ENCODE measurements at regions not wholly inside any gene's neighbourhood (a gene's known extent, or its start where the extent isn't known, plus 50 kb on each side); places are given as distances from the start of the nearest gene placed in this dataset.
"Not testable (repeated sequence)": the region's sequence is repeated elsewhere in the genome, so short reads cannot be mapped to it uniquely, and the experiment has no call there.

DNA sequence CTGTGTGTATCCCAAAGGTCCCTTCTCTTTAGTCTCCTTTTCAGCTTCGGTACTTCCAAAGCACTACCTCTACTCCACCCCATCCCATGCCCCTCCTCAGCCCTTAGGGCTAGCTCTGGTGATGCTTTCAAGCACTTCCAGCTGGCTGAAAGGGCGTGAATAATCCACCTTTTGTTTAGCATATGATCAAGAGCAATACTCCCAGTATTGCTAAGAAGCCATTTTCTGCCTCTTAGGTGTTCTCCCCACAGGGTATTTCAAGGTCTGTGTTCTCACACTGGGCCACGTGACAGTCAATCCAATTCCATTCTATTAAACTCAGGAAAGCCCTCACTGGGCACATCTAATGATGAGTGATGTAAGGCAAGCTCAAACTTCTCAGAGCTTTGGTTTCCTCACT is 298.5 kb upstream of the PROX1 start:
- DNase-seq = no peak

DNA sequence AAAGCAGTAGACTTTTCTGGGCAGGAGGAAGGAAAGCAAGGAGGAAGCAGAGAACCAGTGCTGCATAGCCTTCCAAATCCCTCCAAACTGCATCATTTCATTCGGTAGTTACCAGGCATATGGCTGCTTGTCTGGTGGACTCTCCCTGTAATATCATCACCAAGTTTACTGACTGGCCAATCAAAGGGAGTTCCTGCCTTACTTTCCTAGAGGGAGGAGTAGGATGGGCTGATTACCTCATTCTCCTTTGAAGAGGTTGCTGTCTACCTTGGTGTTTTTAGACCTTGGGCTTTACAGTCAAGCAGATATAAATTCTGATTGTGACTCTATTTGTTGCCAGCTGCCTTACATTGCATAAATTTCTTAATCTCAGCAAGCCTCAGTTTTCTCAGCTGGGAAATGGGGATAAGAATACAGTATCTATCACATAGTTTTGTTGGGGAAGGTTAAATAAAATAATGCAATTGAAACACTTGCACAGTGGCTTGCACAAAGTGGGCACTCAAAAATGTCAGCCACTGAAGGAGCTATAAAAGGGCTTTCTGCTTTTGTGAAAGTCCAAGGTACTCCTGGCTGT is 297.3 kb upstream of the PROX1 start:
- DNase-seq = no peak

DNA sequence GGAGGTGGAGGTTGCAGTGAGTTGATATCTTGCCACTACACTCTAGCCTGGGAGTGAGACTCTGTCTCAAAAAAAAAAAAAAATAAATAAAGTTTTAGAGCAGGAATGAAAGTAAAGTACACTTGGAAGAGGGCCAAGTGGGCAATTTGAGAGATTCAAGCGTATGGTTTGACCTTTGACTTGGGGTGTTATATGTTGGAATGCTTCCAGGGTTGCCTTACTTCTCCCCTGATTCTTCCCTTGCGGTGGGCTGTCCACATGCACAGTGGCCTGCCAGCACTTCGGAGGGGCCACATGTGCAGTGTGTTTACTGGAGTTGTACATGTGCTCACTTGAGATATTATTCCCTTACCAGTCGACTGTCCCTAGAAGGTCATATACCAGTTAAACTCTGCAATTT is 295.5 kb upstream of the PROX1 start:
- DNase-seq = no peak

DNA sequence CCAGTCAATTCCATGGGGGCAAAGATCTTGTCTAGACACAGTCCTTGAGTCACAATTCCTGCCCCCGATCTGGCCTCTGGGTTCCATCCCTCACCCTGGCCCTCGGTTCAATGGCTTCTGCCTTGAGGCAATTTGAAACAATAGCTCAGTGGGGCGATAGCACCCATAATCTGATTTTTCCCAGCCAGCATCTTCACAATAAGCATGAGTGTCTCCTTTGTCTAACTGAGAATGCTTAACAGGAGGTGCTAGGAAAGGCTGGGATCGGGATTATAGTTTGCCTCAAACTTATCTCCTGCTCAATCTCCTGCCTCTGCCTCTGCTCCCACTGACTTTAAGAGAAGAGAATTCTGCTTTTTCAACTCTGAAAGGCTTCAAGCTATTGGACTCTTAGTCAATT is 293.9 kb upstream of the PROX1 start:
- no peak for DNase-seq

DNA sequence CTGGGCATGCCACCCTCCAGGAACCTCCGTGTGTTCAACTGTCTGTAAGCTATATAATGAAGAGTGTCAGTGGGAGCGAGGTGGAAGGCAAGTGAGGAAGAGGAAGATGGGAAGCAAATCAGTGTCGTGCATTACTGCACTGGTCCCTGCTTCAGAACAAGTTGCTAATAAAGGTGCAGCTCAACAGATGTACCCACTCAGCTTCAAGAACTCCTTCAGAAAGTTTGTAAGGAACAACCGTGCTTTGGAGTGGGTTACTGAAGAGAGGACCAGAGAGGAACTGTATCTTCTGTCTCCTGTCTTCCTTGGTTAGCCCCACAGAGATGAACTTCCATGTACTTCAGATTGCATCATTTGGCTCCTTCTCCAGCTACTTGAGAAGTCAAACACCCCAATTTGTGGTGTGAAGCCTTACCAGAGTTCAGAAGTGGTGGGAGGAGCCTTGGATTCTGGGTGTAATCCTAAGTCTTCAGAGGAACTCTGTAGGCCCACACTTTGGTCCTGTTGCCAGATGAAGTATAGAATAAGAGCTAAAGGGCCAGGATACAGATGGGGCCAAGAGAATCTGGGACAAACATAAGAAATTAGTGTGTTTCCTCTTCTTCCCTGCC is 290.5 kb upstream of the PROX1 start:
- no peak for DNase-seq

DNA sequence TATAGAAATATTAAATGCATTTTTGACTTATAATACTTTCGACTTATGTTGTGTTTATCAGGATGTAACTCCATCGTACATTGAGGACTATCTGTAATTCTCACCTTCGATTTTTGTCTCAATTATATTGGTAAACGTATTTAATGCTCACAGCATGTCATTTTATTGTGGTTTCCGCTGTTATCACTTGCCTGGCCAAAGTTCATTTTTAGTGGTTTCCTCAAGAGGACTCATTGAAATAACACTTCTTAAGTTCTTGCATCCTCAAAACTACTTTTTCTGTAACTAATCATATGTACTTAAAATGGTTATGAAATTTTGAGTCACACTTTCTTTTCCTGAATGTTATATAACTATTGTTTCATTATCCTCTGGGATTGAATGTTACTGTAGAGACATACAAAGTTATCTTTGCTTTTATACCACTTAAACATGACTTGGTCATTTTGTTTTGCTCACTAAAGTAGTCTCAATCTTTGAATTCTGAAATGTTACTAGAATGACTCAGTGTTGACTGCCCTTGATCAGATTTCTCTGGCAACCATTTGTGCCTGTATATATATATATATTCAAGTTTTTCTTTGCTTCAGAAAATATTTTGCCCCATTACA is 289.6 kb upstream of the PROX1 start:
- DNase-seq = no peak

DNA sequence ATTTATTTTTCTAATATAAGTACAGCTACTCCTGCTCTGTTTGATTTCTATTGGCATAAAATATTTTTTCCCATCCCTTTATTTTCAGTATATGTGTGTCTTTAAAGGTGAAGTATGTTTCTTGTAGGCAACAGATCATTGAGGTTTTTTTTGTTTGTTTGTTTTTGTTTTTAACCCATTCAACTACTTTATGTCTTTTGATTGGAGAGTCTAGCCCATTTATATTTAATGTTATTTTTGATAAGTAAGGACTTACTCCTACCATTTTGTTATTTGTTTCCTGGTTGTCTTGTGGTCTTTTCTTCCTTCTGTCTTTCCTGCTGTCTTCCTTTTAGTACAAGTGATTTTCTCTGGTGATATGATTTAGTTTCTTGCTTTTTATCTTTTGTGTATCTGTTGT is 285.1 kb upstream of the PROX1 start:
- no peak for DNase-seq

DNA sequence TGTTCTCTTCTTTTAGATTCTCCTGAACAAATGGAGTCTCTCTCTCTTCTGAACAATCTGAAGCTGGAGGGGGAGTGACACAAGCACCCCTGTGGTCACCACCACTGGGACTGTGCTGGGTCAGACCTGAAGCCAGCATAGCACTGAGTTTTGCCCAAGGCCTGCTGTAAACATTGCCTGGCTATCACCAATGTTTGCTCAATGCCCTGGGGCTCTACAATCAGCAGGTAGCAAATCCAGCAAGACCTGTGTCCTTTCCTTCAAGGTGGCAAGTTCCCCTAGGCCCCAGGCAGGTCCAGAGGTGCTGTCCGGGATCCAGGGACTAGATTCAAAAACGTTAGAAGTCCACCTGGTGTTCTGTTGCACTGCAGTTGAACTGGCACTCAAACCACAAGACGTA is 282.8 kb upstream of the PROX1 start:
- DNase-seq = no peak

DNA sequence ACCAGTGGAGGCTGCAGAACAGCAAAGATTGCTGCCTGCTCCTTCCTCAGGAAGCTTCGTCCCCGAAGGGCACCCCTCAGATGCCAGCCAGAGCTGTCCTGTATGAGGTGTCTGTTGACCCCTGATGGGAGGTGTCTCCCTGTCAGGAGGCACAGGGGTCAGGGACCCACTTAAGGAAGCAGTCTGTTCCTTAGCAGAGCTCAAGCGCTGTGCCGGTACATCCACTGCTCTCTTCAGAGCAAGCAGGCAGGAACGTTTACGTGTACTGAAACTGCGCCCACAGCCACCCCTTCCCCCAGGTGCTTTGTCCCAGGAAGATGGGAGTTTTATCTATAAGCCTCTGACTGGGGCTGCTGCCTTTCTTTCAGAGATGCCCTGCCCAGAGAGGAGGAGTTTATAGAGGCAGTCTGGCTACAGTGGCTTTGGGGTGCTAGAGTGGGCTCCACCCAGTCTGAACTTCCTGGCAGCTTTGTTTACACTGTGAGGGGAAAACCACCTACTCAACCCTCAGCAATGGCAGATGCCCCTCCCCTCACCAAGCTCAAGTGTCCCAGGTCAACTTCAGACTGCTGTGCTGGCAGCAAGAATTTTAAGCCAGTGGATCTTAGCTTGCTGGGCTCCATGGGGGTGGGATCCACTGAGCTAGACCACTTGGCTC is 275.8 kb upstream of the PROX1 start:
- not testable (repeated sequence) for DNase-seq

DNA sequence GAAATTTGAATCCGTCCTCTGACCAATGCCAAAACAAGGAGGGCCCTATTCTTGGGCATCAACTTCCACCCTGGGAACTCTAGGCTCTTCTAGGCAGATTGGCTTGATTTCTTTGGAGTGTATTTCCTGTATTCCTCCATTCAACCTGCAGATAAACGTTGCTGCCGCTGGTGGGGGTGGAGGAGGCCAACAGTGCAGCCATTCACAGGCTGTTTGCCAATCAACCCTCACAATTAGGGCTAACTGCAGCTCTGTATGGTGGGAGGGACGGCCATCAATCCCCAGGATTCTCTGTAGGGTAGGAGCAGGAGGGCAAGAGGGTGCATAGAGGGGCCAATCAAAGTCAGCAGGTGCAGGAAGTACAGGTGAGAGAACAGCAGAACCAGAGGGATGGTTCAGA is 273.1 kb upstream of the PROX1 start:
- no peak for DNase-seq

DNA sequence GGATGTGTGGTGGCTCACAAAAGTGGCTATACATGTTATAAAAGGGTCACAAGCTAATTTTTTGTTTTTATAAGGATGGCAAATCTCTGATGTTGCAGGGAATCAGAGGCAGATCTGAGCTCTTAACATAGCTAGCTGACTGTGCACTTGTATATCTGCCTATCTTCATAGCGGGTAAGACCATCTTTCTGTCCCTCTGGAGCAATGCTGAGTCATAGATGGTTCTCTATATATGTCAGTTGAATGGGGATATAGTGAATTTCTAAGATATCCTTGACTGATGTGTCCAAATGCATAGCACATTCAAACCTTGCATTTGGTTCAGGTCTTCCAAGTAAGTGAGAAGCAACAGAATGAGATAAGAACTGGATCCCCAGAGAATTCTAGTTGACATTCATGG is 272.6 kb upstream of the PROX1 start:
- DNase-seq = no peak

DNA sequence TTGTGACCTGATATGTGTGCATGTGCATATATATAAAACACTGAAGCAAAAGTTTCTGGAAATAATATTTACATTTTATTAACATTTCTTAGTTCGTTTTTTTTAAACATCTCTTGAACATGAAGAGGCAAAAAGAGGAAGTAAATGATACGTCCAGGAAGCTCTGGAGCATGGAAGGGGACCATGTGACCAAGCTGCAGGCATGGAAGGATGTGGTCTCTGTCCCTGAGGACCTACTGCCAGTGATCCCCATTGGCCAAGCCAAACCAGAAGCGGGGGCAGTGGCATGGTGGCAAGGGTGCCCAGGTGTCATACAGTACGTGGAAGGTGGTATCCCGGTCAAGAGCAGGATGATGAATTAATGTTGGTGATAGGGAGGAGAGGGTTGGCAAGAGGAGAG is 268.3 kb upstream of the PROX1 start:
- no peak for DNase-seq

DNA sequence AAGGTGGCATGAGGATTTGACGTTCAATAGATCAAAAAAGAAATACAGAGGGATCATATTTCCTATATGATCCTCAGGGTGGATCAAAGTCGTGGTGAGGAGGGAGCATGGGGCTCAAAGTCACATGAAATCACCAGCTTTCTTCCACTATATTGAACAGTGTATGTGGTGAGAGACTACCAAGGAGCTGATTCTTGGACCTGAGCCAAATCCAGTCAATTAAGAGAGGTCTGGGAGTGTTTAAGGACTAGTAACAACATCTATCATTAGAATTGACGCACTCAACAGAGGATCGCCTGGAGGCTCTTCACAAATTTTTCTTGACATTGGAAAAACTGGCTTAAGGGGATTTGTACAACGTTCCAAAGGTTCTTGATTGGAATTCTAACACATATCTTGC is 267.7 kb upstream of the PROX1 start:
- no peak for DNase-seq

DNA sequence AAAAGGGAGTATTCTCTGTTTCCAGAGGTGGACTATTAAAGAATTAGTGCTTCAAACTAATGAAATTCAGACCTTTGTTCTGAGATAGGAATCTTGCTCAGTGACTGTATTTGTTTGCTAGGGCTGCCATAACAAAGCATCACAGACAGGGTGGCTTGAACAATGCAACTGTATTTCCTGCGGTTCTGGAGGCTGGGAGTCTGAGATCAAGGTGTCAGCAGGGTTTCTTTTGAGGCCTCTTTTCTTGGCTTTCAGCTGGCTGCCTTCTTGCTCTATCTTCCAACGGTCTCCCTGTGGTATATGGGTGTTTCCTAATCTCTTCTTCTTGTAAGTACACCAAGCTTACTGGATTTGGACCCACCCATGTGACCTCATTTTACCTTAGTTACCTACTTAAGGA is 264.6 kb upstream of the PROX1 start:
- DNase-seq = no peak

DNA sequence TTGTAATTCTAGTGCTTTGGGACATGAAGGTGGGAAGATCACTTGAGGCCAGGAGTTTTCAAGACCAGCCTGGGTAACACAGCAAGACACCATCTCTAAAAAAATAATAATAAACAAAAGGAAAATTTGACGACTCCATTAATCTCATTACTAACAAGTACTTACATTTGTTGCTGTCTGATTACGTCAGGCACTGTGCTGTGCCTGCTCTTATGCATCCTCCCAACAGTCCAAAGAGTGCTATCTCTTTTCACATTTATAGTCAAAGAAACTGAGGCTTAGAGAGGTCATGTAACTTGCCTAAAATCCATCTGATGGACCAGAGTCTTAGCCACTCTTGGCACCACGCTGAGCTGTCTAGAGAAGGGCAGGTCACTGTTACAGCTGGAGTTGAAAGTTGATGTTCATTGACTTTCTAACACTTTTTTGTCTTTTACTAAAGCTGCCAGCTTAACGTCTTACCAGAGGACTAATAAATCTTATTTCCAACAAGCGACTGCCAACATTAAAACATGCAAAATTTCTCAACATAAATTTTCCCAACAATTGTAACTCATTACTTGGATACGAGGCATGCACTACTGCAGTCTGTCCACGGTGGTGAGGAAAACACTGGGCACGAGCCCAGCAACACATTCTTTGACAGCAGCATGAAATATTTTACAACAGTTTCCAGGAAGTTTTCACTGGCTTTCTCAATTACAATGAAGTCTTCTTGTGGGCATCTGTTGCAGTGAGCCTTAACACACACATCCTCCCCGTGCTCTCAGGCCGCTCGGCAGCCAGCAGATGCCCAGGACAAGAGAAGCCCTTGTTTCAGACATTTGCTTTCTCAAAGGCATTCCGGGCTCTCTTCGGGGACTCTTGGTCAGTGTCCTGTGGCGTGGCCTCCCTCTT is 262.9 kb upstream of the PROX1 start:
- no peak for DNase-seq

DNA sequence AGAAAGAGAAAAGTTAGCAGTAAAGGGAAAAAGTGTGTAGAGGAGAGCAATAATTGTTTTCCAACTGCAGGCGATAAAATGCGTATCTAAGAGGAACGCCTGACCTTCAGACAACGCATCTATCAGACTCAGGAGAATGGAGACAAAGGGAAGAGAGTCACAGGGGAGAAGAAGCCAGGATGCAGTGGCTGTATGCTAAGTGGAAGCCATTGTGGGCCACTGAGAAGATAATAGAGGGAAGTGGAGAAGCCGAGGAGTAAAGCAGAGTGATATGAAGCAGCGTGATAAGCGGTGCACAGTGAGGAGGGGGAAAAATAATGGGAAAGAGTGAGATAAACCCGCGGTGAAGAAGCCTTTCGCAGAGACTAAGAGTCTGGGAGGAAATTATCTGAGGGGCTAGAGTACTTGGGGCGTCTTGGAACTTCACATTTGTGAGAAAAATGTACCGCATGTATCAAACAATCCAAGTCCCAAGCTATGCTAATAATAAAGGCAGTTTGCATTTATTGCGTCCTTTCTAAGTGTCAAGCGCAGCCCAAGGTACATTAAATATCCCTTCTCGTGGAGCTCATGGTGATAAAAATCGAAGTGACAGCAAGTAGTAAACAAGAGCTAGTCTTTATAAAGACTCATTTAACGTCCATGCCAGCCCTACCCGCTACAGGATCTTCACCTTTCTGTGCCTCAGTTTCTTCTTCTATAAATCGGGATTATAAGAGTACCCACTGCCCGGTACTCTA is 259.8 kb upstream of the PROX1 start:
- DNase-seq = no peak

DNA sequence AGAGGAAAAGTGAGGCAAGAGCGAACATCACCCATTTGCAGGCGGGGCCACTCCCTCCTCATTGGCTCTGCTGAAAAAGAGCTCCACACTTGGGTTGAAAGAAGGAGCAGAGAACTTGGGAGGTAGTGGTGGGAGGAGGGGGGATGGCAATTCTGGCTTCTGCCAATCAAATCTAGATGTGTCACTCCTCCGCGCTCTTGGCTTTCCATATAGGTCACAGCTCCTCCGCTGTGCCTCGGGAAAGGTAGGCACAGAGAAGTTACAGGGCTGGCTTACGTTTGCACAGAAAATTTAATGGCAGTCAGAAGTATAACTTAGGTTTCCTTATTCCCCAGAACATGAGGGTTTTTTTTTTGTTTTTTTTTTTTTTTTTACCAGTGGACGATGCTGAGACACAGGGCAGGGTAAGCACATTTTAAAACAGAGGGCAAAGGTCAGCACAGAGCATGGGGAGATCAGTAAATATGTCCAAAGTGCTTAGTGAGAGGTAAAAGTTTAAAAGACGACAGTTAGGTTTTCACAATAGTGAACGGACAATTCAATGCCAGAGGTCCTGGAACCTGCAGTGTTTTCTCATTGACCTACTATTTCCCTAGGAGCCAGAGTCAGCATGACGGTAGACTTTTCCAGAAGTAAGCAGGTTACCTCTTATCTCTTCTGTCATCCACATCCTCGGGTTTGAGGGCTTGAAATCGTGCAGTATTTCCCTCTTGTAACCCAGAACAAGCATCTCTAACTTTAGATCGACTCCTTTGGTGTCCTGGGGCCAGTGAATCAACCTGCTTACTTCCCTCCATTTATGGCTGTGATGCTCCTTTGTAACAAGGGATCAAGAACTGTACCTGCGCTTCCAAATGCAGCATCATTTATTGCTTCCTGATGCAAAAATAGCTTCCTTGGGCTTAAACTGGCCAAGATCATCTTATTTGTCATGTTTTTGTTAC is 258.9 kb upstream of the PROX1 start:
- DNase-seq = no peak

DNA sequence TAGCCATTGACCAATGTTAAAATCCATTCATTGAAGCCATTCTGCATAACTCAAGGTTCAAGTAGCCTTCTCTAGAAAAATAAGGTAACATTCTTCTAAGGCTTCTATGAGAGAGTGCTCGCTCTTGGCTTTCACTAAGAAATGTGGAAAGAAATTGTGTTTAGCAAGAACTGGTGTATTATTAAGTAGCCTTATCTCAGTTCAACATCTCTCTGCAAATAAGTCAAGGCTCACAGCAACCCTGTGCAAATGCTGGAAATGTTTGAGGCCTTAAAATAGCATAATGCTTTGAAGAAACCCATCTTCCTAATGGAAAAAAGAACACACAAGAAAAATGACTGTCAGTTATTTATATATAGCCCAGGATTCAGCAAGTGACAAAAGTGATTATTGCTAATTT is 254.1 kb upstream of the PROX1 start:
- DNase-seq = no peak

DNA sequence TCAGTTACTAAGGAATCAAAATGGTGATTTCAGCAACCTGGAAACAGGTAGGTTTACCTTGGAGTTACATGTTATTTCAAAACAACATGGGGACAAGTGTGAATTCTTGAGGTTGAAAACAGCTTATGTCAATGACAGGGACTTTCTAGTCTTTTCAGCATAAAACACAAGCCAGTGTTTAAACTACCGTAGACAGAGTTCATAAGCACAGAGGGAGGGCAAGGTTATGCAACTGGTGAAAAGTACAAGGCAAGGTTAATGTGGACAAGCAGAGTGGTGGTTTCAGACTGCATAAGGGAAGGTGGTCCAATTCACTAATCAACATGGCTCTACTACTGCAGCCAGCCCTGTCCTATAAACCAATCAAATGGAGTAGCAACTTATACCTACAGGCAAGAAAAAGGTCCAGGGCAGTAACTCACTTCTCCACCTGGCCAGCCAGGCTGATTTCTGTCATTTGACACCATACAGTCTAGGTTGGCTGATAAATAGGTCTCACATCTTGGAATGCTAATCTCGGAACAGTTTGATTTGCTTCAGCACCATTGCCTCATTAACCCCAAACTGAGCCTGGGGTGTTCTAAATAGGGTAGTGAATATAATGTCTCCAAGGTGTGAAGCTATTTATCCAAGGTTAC is 250.3 kb upstream of the PROX1 start:
- DNase-seq = no peak

DNA sequence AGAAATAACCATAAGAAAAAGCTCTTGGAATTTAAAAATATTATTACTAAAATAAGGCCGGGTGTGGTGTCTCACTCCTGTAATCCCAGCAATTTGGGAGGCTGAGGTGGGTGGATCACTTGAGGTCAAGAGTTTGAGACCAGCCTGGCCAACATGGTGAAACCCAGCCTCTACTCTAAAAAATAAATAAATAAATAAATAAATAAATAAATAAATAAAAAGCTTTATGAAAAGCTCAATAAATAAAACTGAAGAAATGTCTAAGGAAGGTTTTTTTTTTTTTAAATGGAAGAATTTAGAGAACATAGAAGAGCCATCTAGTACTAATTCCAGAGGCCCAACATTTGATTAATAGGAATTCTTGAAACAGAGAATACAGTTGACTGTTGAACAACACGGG is 249.1 kb upstream of the PROX1 start:
- no peak for DNase-seq

DNA sequence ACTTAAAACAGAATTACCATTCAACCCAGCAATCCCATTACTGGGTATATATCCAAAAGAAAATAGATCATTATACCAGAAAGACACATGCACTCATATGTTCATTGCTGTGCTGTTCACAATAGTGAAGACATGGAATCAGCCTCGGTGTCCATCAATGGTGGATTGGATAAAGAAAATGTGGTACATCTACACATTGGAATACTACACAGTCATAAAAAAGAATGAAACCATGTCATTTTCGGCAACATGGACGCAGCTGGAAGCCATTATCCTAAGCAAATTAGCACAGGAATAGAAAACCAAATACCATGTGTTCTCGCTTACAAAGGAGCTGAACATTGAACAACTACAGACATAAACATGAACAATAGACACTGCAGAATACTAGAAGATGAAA is 244.8 kb upstream of the PROX1 start:
- DNase-seq = no peak
